Glutamatergic neuron (in vitro differentiated cells): ENCODE measurements at regions not wholly inside any gene's neighbourhood (a gene's known extent, or its start where the extent isn't known, plus 50 kb on each side); places are given as distances from the start of the nearest gene placed in this dataset.

Experiments used
- DNase-seq: peaks from one replicate; pipeline ENCODE4 v3.0.0; 2022
- H3K27ac Mint-ChIP-seq: one replicate; pipeline ENCODE4 v1.8.0; 2020; ENCODE audit warnings: mild to moderate bottlenecking, mixed read lengths, inconsistent platforms; ENCODE audit not compliant: unreplicated experiment
- H3K27me3 Mint-ChIP-seq: one replicate; pipeline ENCODE4 v1.8.0; 2020; ENCODE audit warnings: mild to moderate bottlenecking, moderate library complexity, mixed read lengths, inconsistent platforms; ENCODE audit not compliant: unreplicated experiment
- H3K36me3 Mint-ChIP-seq: one replicate; pipeline ENCODE4 v1.8.0; 2020; ENCODE audit warnings: mild to moderate bottlenecking, mixed read lengths, inconsistent platforms; ENCODE audit not compliant: unreplicated experiment
- H3K4me1 Mint-ChIP-seq: one replicate; pipeline ENCODE4 v1.8.0; 2020; ENCODE audit warnings: mild to moderate bottlenecking, low read depth, mixed read lengths, inconsistent platforms; ENCODE audit not compliant: unreplicated experiment
- H3K4me3 Mint-ChIP-seq: one replicate; pipeline ENCODE4 v1.8.0; 2020; ENCODE audit warnings: mild to moderate bottlenecking, mixed read lengths, inconsistent platforms; ENCODE audit not compliant: unreplicated experiment
- H3K9me3 Mint-ChIP-seq: one replicate; pipeline ENCODE4 v1.8.0; 2020; ENCODE audit warnings: mild to moderate bottlenecking, moderate library complexity, mixed read lengths, inconsistent platforms; ENCODE audit not compliant: unreplicated experiment
- CTCF ChIP-seq: fragments of 200-600 bp; sonication (generic); IDR thresholded peaks from one replicate; pipeline ENCODE4 v1.5.0; 2021; ENCODE audit not compliant: partially characterized antibody, unreplicated experiment

- Mint-ChIP-seq H3K4me1 (no peaks in the 10 kb centered on the region), H3K9me3 (peaks cover 1% of the 10 kb centered on the region), H3K4me3 (no peak overlapping the region), H3K36me3 (no peaks in the 10 kb centered on the region), H3K27ac (no peak overlapping the region), H3K27me3 (peaks cover 1% of the 10 kb centered on the region)
- TF ChIP-seq CTCF, result no peak
- DNase-seq, result no peak
Measured at GRCh38 chrX:117327373-117327772, 789.2 kb downstream of the KLHL13 start.

GRCh38 chrX:117325706-117326105 is 790.9 kb downstream of the KLHL13 start:
- H3K4me3 Mint-ChIP-seq, result no peak overlapping the region
- TF ChIP-seq CTCF, result no peak
- no peak overlapping the region for H3K27ac Mint-ChIP-seq
- H3K4me1 Mint-ChIP-seq, result no peaks in the 10 kb centered on the region
- DNase-seq, result no peak
- H3K36me3 Mint-ChIP-seq, result no peaks in the 10 kb centered on the region
- peaks cover 2% of the 10 kb centered on the region for H3K27me3 Mint-ChIP-seq
- H3K9me3 Mint-ChIP-seq, result peaks cover 1% of the 10 kb centered on the region

GRCh38 chrX:117305168-117305766 is 811.3 kb downstream of the KLHL13 start:
- TF ChIP-seq CTCF, result no peak
- no peaks in the 10 kb centered on the region for H3K4me1 Mint-ChIP-seq
- H3K36me3 Mint-ChIP-seq, result no peaks in the 10 kb centered on the region
- H3K9me3 Mint-ChIP-seq, result no peaks in the 10 kb centered on the region
- no peak overlapping the region for H3K27ac Mint-ChIP-seq
- no peaks in the 10 kb centered on the region for H3K27me3 Mint-ChIP-seq
- no peak overlapping the region for H3K4me3 Mint-ChIP-seq
- no peak for DNase-seq

- DNase-seq, result no peak
- no peak overlapping the region for H3K4me3 Mint-ChIP-seq
- TF ChIP-seq CTCF, result no peak
- no peak overlapping the region for H3K27ac Mint-ChIP-seq
- H3K27me3 Mint-ChIP-seq, result no peaks in the 10 kb centered on the region
- no peaks in the 10 kb centered on the region for H3K36me3 Mint-ChIP-seq
- no peaks in the 10 kb centered on the region for H3K4me1 Mint-ChIP-seq
- no peaks in the 10 kb centered on the region for H3K9me3 Mint-ChIP-seq
Measured at GRCh38 chrX:117301086-117301485, 815.5 kb downstream of the KLHL13 start.

GRCh38 chrX:117291760-117292159 is 824.9 kb downstream of the KLHL13 start:
- Mint-ChIP-seq H3K27me3 (no peaks in the 10 kb centered on the region), H3K4me3 (no peak overlapping the region), H3K36me3 (no peaks in the 10 kb centered on the region), H3K27ac (no peak overlapping the region), H3K9me3 (no peaks in the 10 kb centered on the region), H3K4me1 (no peaks in the 10 kb centered on the region)
- no peak for TF ChIP-seq CTCF
- no peak for DNase-seq
